ENCODE measurements at regions not wholly inside any gene's neighbourhood (a gene's known extent, or its start where the extent isn't known, plus 50 kb on each side); places are given as distances from the start of the nearest gene placed in this dataset.

GRCh38 chr5:53333160-53333559 lies 147.3 kb upstream of the FST start:
- Histone ChIP-seq H3K4me2 (replicated peaks; ENCODE audit: extremely low read depth, low read length, poor library complexity, severe bottlenecking) (no peak overlapping the region), H3K27me3 (ENCODE audit: control insufficient read depth in 2 of 2, insufficient read depth in 2 of 2, low read length in 2 of 2) (no peaks in the 10 kb centered on the region), H3K27ac (ENCODE audit: low read depth in 1 of 2, low read length in 2 of 2) (no peak overlapping the region), H3K79me2 (ENCODE audit: insufficient read depth, low read length) (no peaks in the 10 kb centered on the region), H4K20me1 (ENCODE audit: insufficient read depth, low read length) (no peaks in the 10 kb centered on the region), H3K9me3 (replicated peaks in 1 of 2; ENCODE audit: control insufficient read depth in 1 of 2, insufficient read depth in 1 of 2, low read length in 2 of 2) (no peaks in the 10 kb centered on the region), H3K9ac (ENCODE audit: insufficient read depth, low read length, poor library complexity, severe bottlenecking) (no peak overlapping the region), H3K36me3 (replicated peaks in 1 of 2; ENCODE audit: control insufficient read depth in 1 of 2, insufficient read depth in 2 of 2, low read length in 2 of 2) (no peaks in the 10 kb centered on the region), H3K4me3 (replicated peaks in 1 of 3; ENCODE audit: low read depth in 2 of 3, low read length in 3 of 3) (no peak overlapping the region), H3K4me1 (ENCODE audit: control insufficient read depth in 1 of 2, insufficient read depth in 2 of 2, low read length in 2 of 2) (peaks cover 0 to 13% of the 10 kb centered on the region in 2 donors), H2AFZ (ENCODE audit: insufficient read depth, low read depth, low read length, poor library complexity, severe bottlenecking) (no peak overlapping the region)
- H3K36me3 Mint-ChIP-seq: no peaks in the 10 kb centered on the region
- H3K4me1 Mint-ChIP-seq: peaks cover 18% of the 10 kb centered on the region
- DNase-seq: no peak
- no peak overlapping the region for H3K27ac Mint-ChIP-seq
- WGBS (ENCODE audit: insufficient coverage): no CpG with 5 or more reads among the region's 3 CpGs
- peaks cover 0 to 7% (median 2%) of the 10 kb centered on the region in 7 donors for H3K9me3 Mint-ChIP-seq
- intact Hi-C loops (cut with micrococcal nuclease): no loop called here
- H3K27me3 Mint-ChIP-seq (ENCODE audit: low read depth in 3 of 3): no peaks in the 10 kb centered on the region
- no peak overlapping the region for H3K4me3 Mint-ChIP-seq
- TF ChIP-seq, protein P1, sequence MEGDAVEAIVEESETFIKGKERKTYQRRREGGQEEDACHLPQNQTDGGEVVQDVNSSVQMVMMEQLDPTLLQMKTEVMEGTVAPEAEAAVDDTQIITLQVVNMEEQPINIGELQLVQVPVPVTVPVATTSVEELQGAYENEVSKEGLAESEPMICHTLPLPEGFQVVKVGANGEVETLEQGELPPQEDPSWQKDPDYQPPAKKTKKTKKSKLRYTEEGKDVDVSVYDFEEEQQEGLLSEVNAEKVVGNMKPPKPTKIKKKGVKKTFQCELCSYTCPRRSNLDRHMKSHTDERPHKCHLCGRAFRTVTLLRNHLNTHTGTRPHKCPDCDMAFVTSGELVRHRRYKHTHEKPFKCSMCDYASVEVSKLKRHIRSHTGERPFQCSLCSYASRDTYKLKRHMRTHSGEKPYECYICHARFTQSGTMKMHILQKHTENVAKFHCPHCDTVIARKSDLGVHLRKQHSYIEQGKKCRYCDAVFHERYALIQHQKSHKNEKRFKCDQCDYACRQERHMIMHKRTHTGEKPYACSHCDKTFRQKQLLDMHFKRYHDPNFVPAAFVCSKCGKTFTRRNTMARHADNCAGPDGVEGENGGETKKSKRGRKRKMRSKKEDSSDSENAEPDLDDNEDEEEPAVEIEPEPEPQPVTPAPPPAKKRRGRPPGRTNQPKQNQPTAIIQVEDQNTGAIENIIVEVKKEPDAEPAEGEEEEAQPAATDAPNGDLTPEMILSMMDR (IDR thresholded peaks at IDR 0.05): no peak

DNA sequence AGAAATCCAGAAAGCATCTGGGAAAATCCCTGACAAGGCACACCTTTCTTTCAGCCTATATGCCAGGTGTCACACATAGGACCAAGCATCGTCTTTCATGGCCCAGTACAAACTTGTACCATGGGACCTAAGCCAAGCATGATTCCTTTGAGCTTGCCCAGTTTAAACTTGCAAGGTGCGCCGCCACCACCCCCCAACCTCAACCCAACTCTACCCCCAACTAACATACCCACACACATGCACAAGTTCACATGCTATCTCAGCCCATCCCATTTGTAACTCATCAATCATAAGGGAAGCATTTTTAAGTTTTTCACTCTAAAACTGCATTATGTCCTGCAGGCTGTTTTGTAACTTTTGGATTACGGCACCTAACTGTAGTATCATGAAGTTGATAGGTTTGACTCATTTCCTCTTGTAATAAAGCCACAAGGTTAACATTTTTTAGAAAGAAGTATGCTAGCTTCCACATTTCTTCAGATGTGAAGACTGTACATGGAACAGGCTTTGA lies 145.9 kb upstream of the FST start:
- intact Hi-C loops (cut with micrococcal nuclease): no loop called here
- TF ChIP-seq, protein P1 (IDR thresholded peaks at IDR 0.05): no peak
- no peak overlapping the region for H3K27ac Mint-ChIP-seq

More for the DNA sequence above, 145.9 kb upstream of the FST start:
- Histone ChIP-seq H3K27me3 (ENCODE audit: control insufficient read depth in 2 of 2, insufficient read depth in 2 of 2, low read length in 2 of 2) (no peaks in the 10 kb centered on the region), H3K4me2 (replicated peaks; ENCODE audit: extremely low read depth, low read length, poor library complexity, severe bottlenecking) (no peak overlapping the region), H3K36me3 (replicated peaks in 1 of 2; ENCODE audit: control insufficient read depth in 1 of 2, insufficient read depth in 2 of 2, low read length in 2 of 2) (no peaks in the 10 kb centered on the region), H2AFZ (ENCODE audit: insufficient read depth, low read depth, low read length, poor library complexity, severe bottlenecking) (no peak overlapping the region), H3K27ac (ENCODE audit: low read depth in 1 of 2, low read length in 2 of 2) (no peak overlapping the region), H3K79me2 (ENCODE audit: insufficient read depth, low read length) (no peaks in the 10 kb centered on the region), H3K9me3 (replicated peaks in 1 of 2; ENCODE audit: control insufficient read depth in 1 of 2, insufficient read depth in 1 of 2, low read length in 2 of 2) (no peaks in the 10 kb centered on the region), H4K20me1 (ENCODE audit: insufficient read depth, low read length) (no peaks in the 10 kb centered on the region), H3K9ac (ENCODE audit: insufficient read depth, low read length, poor library complexity, severe bottlenecking) (no peak overlapping the region), H3K4me3 (replicated peaks in 1 of 3; ENCODE audit: low read depth in 2 of 3, low read length in 3 of 3) (no peak overlapping the region), H3K4me1 (ENCODE audit: control insufficient read depth in 1 of 2, insufficient read depth in 2 of 2, low read length in 2 of 2) (peaks cover 0 to 13% of the 10 kb centered on the region in 2 donors)
- Mint-ChIP-seq H3K4me3 (no peak overlapping the region), H3K36me3 (no peaks in the 10 kb centered on the region), H3K27me3 (ENCODE audit: low read depth in 3 of 3) (no peaks in the 10 kb centered on the region), H3K4me1 (peaks cover 18% of the 10 kb centered on the region), H3K9me3 (peaks cover 0 to 7% (median 2%) of the 10 kb centered on the region in 7 donors)
- WGBS (ENCODE audit: insufficient coverage): 97% methylated on average over 3 of the region's 4 CpGs
- DNase-seq: no peak

Measured in CD14-positive monocyte (primary cell).